ENCODE measurements at regions not wholly inside any gene's neighbourhood (a gene's known extent, or its start where the extent isn't known, plus 50 kb on each side); places are given as distances from the start of the nearest gene placed in this dataset.
"Not testable (repeated sequence)": the region's sequence is repeated elsewhere in the genome, so short reads cannot be mapped to it uniquely, and the experiment has no call there.

DNA sequence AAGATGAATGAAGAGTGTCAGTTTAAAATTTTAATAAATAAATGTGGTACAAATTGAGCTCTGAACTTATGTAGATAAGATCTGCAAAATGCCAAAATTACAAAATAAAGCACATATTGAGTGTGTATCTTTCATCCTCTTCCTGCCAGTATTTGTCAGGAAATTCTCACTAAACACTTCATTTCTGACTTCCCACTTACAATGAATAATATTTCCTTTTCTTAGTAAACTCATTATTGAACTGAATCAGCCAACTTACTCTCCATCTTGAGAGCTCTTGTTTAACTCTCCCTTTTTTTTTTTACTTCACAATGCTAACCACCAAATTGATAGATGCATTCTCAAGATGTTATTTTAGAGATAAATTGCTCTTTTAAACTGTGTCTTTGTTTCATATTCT, 1230.2 kb downstream of the JRKL start:
- intact Hi-C loops (cut with micrococcal nuclease; ENCODE audit: unreplicated experiment): no loop called here
- CTCF ChIA-PET: no interaction called here
- Histone ChIP-seq H3K4me2 (no peak overlapping the region), H3K79me2 (ENCODE audit: low read depth) (no peaks in the 10 kb centered on the region), H3K9me2 (ENCODE audit: insufficient read depth) (no peaks in the 10 kb centered on the region), H3F3A (ENCODE audit: insufficient read depth, low read depth) (no peaks in the 10 kb centered on the region), H3K27ac (no peak overlapping the region), H3K4me3 (no peak overlapping the region), H3K4me1 (replicated peaks; ENCODE audit: insufficient read depth) (no peaks in the 10 kb centered on the region), H3K9me3 (ENCODE audit: insufficient read depth, low read depth) (no peaks in the 10 kb centered on the region), H3K36me3 (ENCODE audit: low read depth) (no peaks in the 10 kb centered on the region), H4K20me1 (ENCODE audit: insufficient read depth) (no peaks in the 10 kb centered on the region), H3K27me3 (ENCODE audit: insufficient read depth, low read depth) (no peaks in the 10 kb centered on the region), H2AFZ (no peak overlapping the region)
- TF ChIP-seq, protein P1, sequence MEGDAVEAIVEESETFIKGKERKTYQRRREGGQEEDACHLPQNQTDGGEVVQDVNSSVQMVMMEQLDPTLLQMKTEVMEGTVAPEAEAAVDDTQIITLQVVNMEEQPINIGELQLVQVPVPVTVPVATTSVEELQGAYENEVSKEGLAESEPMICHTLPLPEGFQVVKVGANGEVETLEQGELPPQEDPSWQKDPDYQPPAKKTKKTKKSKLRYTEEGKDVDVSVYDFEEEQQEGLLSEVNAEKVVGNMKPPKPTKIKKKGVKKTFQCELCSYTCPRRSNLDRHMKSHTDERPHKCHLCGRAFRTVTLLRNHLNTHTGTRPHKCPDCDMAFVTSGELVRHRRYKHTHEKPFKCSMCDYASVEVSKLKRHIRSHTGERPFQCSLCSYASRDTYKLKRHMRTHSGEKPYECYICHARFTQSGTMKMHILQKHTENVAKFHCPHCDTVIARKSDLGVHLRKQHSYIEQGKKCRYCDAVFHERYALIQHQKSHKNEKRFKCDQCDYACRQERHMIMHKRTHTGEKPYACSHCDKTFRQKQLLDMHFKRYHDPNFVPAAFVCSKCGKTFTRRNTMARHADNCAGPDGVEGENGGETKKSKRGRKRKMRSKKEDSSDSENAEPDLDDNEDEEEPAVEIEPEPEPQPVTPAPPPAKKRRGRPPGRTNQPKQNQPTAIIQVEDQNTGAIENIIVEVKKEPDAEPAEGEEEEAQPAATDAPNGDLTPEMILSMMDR (conservative IDR thresholded peaks at IDR 0.05): no peak
- no peak for TF ChIP-seq EZH2 (IDR thresholded peaks at IDR 0.05; ENCODE audit: low read depth)
- no peak for DNase-seq
- BruUV-seq (replicated peaks): no TSS peak
- POLR2A ChIA-PET (ENCODE audit: unreplicated experiment): no interaction called here

- H3K4me3 ChIP-seq: no peak overlapping the region
- H3K36me3 ChIP-seq (ENCODE audit: low read depth): no peaks in the 10 kb centered on the region
- CTCF ChIA-PET: no interaction called here
- H3K27ac ChIP-seq: no peak overlapping the region
- intact Hi-C loops (cut with micrococcal nuclease; ENCODE audit: unreplicated experiment): no loop called here
- H4K20me1 ChIP-seq (ENCODE audit: insufficient read depth): no peaks in the 10 kb centered on the region
- H2AFZ ChIP-seq: no peak overlapping the region
- no peaks in the 10 kb centered on the region for H3K4me1 ChIP-seq (replicated peaks; ENCODE audit: insufficient read depth)
- H3K9me3 ChIP-seq (ENCODE audit: insufficient read depth, low read depth): no peaks in the 10 kb centered on the region
- TF ChIP-seq, protein P1 (conservative IDR thresholded peaks at IDR 0.05): no peak
- TF ChIP-seq EZH2 (IDR thresholded peaks at IDR 0.05; ENCODE audit: low read depth): no peak
- POLR2A ChIA-PET (ENCODE audit: unreplicated experiment): no interaction called here
- no peaks in the 10 kb centered on the region for H3F3A ChIP-seq (ENCODE audit: insufficient read depth, low read depth)
- BruUV-seq (replicated peaks): no TSS peak
- H3K79me2 ChIP-seq (ENCODE audit: low read depth): no peaks in the 10 kb centered on the region
- H3K27me3 ChIP-seq (ENCODE audit: insufficient read depth, low read depth): no peaks in the 10 kb centered on the region
- no peak overlapping the region for H3K4me2 ChIP-seq
- no peak for DNase-seq
- no peaks in the 10 kb centered on the region for H3K9me2 ChIP-seq (ENCODE audit: insufficient read depth)
These were observed 1231.5 kb downstream of the JRKL start for GRCh38 chr11:97621282-97621681.

DNA sequence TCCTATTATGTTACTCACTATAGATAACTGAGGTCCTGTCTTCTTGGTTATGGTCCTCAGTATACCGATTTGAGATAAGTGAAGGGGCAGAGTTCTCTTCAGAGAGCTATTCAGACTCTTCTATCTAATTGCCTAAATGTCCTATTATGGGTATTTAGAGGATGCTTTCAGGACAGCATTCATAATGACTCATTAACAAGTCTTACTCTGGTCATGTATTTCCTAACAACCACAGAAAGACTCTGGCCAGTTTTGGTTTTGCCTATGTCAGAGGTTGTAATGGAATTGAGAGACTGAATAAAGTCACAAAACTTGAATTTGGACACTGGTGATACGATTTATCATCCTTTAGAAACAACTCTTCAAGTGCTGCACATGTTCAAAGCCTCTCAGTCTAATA, 1233.0 kb downstream of the JRKL start:
- H4K20me1 ChIP-seq (ENCODE audit: insufficient read depth): no peaks in the 10 kb centered on the region
- intact Hi-C loops (cut with micrococcal nuclease; ENCODE audit: unreplicated experiment): no loop called here
- DNase-seq: no peak
- H3K9me3 ChIP-seq (ENCODE audit: insufficient read depth, low read depth): no peaks in the 10 kb centered on the region
- H3K4me3 ChIP-seq: no peak overlapping the region
- H3K9me2 ChIP-seq (ENCODE audit: insufficient read depth): no peaks in the 10 kb centered on the region
- 0 out of 2 replicates have a peak overlapping the region, but pooled peaks have one; percentile 61 for H2AFZ ChIP-seq
- no peaks in the 10 kb centered on the region for H3K27me3 ChIP-seq (ENCODE audit: insufficient read depth, low read depth)
- no peaks in the 10 kb centered on the region for H3K4me1 ChIP-seq (replicated peaks; ENCODE audit: insufficient read depth)
- H3F3A ChIP-seq (ENCODE audit: insufficient read depth, low read depth): no peaks in the 10 kb centered on the region
- no TSS peak for BruUV-seq (replicated peaks)
- H3K27ac ChIP-seq: no peak overlapping the region
- ChIA-PET POLR2A (ENCODE audit: unreplicated experiment) (no interaction called here), CTCF (no interaction called here)
- no peak overlapping the region for H3K4me2 ChIP-seq
- no peaks in the 10 kb centered on the region for H3K79me2 ChIP-seq (ENCODE audit: low read depth)
- TF ChIP-seq, protein P1 (conservative IDR thresholded peaks at IDR 0.05): no peak
- TF ChIP-seq EZH2 (IDR thresholded peaks at IDR 0.05; ENCODE audit: low read depth): no peak
- no peaks in the 10 kb centered on the region for H3K36me3 ChIP-seq (ENCODE audit: low read depth)

- intact Hi-C loops (cut with micrococcal nuclease; ENCODE audit: unreplicated experiment); H3K9me3 ChIP-seq (ENCODE audit: insufficient read depth, low read depth); H3K9me2 ChIP-seq (ENCODE audit: insufficient read depth); BruUV-seq (replicated peaks); H2AFZ ChIP-seq; H3K4me3 ChIP-seq; H4K20me1 ChIP-seq (ENCODE audit: insufficient read depth); CTCF ChIA-PET; H3K27me3 ChIP-seq (ENCODE audit: insufficient read depth, low read depth); H3K27ac ChIP-seq; H3K36me3 ChIP-seq (ENCODE audit: low read depth); H3K4me1 ChIP-seq (replicated peaks; ENCODE audit: insufficient read depth); H3K79me2 ChIP-seq (ENCODE audit: low read depth); DNase-seq; POLR2A ChIA-PET (ENCODE audit: unreplicated experiment); H3F3A ChIP-seq (ENCODE audit: insufficient read depth, low read depth); H3K4me2 ChIP-seq: not testable (repeated sequence)
These were observed 1246.9 kb downstream of the JRKL start for GRCh38 chr11:97636741-97637140.

Data from PC-9 (cell line).